RWPE2 (cell line): ENCODE measurements at regions not wholly inside any gene's neighbourhood (a gene's known extent, or its start where the extent isn't known, plus 50 kb on each side); places are given as distances from the start of the nearest gene placed in this dataset.

Source experiments
- ATAC-seq: fragments of 200-7000 bp; cut with Tn5 transposase; 3 replicates; pipeline ENCODE4 v1.9.1; 2021; ENCODE audit warnings: low read depth
- DNase-seq: peaks from one replicate; pipeline ENCODE4 v3.0.0-alpha.2; 2020; ENCODE audit warnings: low spot score
- H3K27ac ChIP-seq: fragments of 450-650 bp; 2 replicates; pipeline ENCODE4 v1.5.1; 2017; ENCODE audit warnings: mild to moderate bottlenecking; ENCODE audit not compliant: poor library complexity, severe bottlenecking
- H3K27me3 ChIP-seq: fragments of 250-450 bp; sonication (Bioruptor Pico); 2 replicates; pipeline ENCODE4 v1.5.1; 2021; ENCODE audit warnings: mild to moderate bottlenecking, moderate library complexity; ENCODE audit not compliant: insufficient read depth, poor library complexity, severe bottlenecking
- H3K36me3 ChIP-seq: fragments of 250-450 bp; sonication (Bioruptor Pico); 2 replicates; pipeline ENCODE4 v1.5.1; 2020; ENCODE audit warnings: low read depth, mild to moderate bottlenecking, moderate library complexity
- H3K4me1 ChIP-seq: fragments of 250-450 bp; sonication (Bioruptor Pico); 2 replicates; pipeline ENCODE4 v1.5.1; 2021; ENCODE audit warnings: mild to moderate bottlenecking, moderate library complexity; ENCODE audit not compliant: insufficient read depth, poor library complexity, severe bottlenecking
- H3K4me3 ChIP-seq: fragments of 250-450 bp; sonication (Bioruptor Pico); 2 replicates; pipeline ENCODE4 v1.5.1; 2021; ENCODE audit warnings: mild to moderate bottlenecking, moderate library complexity; ENCODE audit not compliant: severe bottlenecking
- H3K9me3 ChIP-seq: fragments of 250-450 bp; sonication (Bioruptor Pico); 2 replicates; pipeline ENCODE4 v1.5.1; 2021; ENCODE audit warnings: mild to moderate bottlenecking, moderate library complexity; ENCODE audit not compliant: severe bottlenecking
- CTCF ChIP-seq: fragments of 450-650 bp; IDR thresholded peaks from one replicate; pipeline ENCODE4 v1.5.1; 2017; ENCODE audit warnings: mild to moderate bottlenecking, moderate library complexity; ENCODE audit not compliant: poor library complexity, severe bottlenecking

- Histone ChIP-seq H3K27ac (no peak overlapping the region), H3K27me3 (no peaks in the 10 kb centered on the region), H3K4me1 (peaks cover 5% of the 10 kb centered on the region), H3K4me3 (no peak overlapping the region), H3K36me3 (no peaks in the 10 kb centered on the region), H3K9me3 (no peaks in the 10 kb centered on the region)
- TF ChIP-seq CTCF, result no peak
- DNase-seq (no peak), ATAC-seq (no peak)
Observed at GRCh38 chr3:40976241-40976640, 223.1 kb upstream of the CTNNB1 start.

- H3K36me3 ChIP-seq, result no peaks in the 10 kb centered on the region
- H3K4me3 ChIP-seq, result no peak overlapping the region
- TF ChIP-seq CTCF, result no peak
- DNase-seq (no peak), ATAC-seq (no peak)
- no peak overlapping the region for H3K27ac ChIP-seq
- H3K27me3 ChIP-seq, result no peaks in the 10 kb centered on the region
- no peaks in the 10 kb centered on the region for H3K9me3 ChIP-seq
- H3K4me1 ChIP-seq, result no peaks in the 10 kb centered on the region
Observed at GRCh38 chr3:40978442-40978841, 220.9 kb upstream of the CTNNB1 start.

GRCh38 chr3:40979962-40980361 lies 219.3 kb upstream of the CTNNB1 start:
- Histone ChIP-seq H3K9me3 (no peaks in the 10 kb centered on the region), H3K27me3 (no peaks in the 10 kb centered on the region), H3K4me3 (no peak overlapping the region), H3K4me1 (no peaks in the 10 kb centered on the region), H3K36me3 (no peaks in the 10 kb centered on the region), H3K27ac (no peak overlapping the region)
- no peak for DNase-seq
- TF ChIP-seq CTCF, result no peak
- no peak for ATAC-seq

GRCh38 chr3:40980467-40980866 lies 218.8 kb upstream of the CTNNB1 start:
- TF ChIP-seq CTCF, result no peak
- no peaks in the 10 kb centered on the region for H3K9me3 ChIP-seq
- no peak overlapping the region for H3K4me3 ChIP-seq
- no peak for DNase-seq
- H3K4me1 ChIP-seq, result no peaks in the 10 kb centered on the region
- no peaks in the 10 kb centered on the region for H3K36me3 ChIP-seq
- ATAC-seq, result no peak
- no peak overlapping the region for H3K27ac ChIP-seq
- no peaks in the 10 kb centered on the region for H3K27me3 ChIP-seq

DNA sequence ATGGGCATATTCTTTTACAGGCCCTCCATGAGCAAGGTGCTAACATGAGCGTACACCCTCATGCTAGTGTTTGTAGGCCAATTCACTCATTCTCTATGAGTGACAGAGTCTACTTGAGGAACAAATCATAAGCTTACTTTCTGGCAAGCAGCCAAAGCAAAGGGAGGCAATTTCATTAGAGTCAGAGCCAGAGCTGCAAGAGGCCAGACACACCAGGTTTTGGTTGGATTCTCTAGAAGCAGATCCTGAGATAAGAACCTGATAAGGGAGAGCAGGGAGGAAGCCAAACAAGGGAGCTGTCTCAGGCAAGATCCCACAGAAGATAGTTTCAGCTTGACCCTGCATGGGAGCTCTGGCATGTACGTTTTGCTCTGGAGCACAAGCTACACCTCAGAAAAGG lies 214.1 kb upstream of the CTNNB1 start:
- DNase-seq (no peak), ATAC-seq (no peak)
- no peaks in the 10 kb centered on the region for H3K4me1 ChIP-seq
- no peak for TF ChIP-seq CTCF
- H3K27me3 ChIP-seq, result no peaks in the 10 kb centered on the region
- no peaks in the 10 kb centered on the region for H3K36me3 ChIP-seq
- H3K27ac ChIP-seq, result no peak overlapping the region
- no peak overlapping the region for H3K4me3 ChIP-seq
- no peaks in the 10 kb centered on the region for H3K9me3 ChIP-seq
